Retinal pigment epithelial cell (primary cell): ENCODE measurements at regions not wholly inside any gene's neighbourhood (a gene's known extent, or its start where the extent isn't known, plus 50 kb on each side); places are given as distances from the start of the nearest gene placed in this dataset.
A peak's percentile ranks its signal among the peaks of the same experiment; 100 is the strongest.

Experiments used
- DNase-seq: peaks from one replicate; pipeline ENCODE4 v3.0.0-alpha.2; 2010; ENCODE audit warnings: low read depth
- H3K4me3 ChIP-seq: 2 replicates; pipeline ENCODE4 v1.5.1; 2011; ENCODE audit warnings: mild to moderate bottlenecking, low read length, control low read depth, moderate library complexity
- TF ChIP-seq, protein P1 (sequence below): conservative IDR thresholded peaks from 2 replicates; pipeline ENCODE4 v1.5.1; 2011; ENCODE audit warnings: low read depth, low read length, control low read depth, inconsistent platforms

- TF ChIP-seq, protein P1, sequence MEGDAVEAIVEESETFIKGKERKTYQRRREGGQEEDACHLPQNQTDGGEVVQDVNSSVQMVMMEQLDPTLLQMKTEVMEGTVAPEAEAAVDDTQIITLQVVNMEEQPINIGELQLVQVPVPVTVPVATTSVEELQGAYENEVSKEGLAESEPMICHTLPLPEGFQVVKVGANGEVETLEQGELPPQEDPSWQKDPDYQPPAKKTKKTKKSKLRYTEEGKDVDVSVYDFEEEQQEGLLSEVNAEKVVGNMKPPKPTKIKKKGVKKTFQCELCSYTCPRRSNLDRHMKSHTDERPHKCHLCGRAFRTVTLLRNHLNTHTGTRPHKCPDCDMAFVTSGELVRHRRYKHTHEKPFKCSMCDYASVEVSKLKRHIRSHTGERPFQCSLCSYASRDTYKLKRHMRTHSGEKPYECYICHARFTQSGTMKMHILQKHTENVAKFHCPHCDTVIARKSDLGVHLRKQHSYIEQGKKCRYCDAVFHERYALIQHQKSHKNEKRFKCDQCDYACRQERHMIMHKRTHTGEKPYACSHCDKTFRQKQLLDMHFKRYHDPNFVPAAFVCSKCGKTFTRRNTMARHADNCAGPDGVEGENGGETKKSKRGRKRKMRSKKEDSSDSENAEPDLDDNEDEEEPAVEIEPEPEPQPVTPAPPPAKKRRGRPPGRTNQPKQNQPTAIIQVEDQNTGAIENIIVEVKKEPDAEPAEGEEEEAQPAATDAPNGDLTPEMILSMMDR, result no peak
- no peak for DNase-seq
- H3K4me3 ChIP-seq, result no peak overlapping the region
Measured at GRCh38 chr5:171640480-171640879, 145.1 kb upstream of the SMIM23 start.

DNA sequence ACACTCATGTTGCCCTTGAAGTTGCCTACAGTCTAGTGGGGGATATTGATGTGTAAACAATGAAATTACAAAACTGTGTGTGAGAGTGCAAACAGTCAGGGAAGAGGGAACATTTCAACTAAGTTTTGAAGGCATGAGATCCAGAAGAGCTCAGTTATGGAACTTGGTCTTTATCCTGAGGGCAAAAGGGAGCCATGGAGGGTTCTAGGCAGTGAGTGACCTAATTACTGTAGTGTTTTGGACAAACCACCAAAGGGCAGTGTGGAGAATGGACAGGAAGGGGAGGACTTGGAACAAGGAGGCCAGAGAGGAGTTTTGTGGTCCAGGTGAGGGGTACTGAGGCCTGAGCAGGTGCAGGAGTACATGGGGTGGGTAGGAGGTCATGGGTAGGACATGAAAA is 143.7 kb upstream of the SMIM23 start:
- DNase-seq, result no peak
- H3K4me3 ChIP-seq, result no peak overlapping the region
- TF ChIP-seq, protein P1, result no peak

- DNase-seq, result no peak
- TF ChIP-seq, protein P1, result no peak
Measured at GRCh38 chr5:171642894-171643293, 142.7 kb upstream of the SMIM23 start.

DNA sequence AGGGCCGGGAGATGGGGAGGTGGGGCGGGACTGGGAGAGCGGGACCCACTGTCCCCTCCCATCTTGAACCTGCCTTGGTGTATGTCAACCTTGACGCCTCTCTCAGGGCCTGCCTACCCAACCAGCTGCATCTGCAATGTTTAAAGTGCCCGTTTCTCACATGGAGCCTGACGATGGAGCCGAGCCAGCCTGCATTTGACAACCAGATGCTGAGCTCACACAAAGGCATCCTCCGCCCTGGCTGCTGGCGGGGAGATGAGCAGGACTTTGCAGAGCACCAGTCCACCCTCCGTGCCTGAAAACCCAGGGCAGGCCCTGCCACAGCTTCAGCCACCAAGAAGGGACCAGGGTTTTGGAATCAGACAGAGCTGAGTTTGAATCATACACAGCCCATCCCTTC is 141.1 kb upstream of the SMIM23 start:
- DNase-seq, result no peak
- H3K4me3 ChIP-seq, result no peak overlapping the region
- TF ChIP-seq, protein P1, result no peak

More at GRCh38 chr5:171642894-171643293, 142.7 kb upstream of the SMIM23 start:
- H3K4me3 ChIP-seq, result no peak overlapping the region

DNA sequence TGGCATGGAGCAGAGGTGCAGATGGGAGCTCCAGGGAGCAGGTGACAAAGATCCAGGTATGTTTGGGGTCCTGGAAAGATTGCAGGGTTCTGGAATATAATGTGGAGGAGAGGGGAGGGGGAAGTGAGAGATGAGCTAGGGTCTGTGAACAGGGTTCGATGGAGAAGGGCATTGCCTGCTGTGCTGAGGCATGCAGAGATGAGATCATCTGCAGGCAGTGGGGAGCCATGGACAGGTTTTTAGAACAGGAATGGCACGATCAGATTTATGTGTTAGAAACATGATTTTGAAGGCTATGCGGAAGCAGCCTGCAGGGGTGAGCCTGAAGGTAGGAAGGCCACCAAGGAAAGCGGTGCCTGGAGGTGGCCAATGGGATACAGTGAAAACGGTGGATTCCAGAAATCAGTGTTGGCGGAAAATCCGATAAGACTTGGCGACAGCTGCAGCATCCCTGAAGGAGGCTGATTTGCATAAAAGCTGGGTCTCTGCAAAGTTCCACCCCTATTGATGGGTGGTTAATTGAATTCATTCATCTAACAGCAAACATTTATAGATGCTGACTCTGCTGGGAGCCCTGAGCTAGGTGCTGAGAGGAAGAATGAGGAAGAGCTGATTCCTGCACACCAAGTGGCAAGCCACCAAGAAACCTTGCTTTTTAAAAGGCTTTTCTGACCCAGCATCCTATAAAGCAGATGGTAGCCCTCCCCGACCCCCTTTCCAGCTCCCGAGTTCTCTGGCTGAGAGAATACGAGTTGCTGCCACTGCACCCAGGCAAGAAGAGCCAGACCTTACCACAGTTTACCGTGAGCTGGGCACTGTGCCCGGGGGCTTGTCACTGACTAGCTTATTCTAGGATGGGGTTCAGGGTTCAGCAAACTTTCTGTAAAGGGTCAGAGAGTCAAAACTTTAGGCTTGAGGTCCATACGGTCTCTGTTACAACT is 139.2 kb upstream of the SMIM23 start:
- TF ChIP-seq, protein P1, result no peak
- no peak for DNase-seq
- no peak overlapping the region for H3K4me3 ChIP-seq

- TF ChIP-seq, protein P1, result peak; percentile 28
- H3K4me3 ChIP-seq, result no peak overlapping the region
- DNase-seq, result peak; percentile 29
Measured at GRCh38 chr5:171647043-171647903, 138.3 kb upstream of the SMIM23 start.
